NCI-H82 (cell line): ENCODE measurements at regions not wholly inside any gene's neighbourhood (a gene's known extent, or its start where the extent isn't known, plus 50 kb on each side); places are given as distances from the start of the nearest gene placed in this dataset.
A peak's percentile ranks its signal among the peaks of the same experiment; 100 is the strongest.

Experiments
- DNase-seq: peaks from one replicate; lab custom pipeline; 2025; lab: John Stamatoyannopoulos, UW

DNA sequence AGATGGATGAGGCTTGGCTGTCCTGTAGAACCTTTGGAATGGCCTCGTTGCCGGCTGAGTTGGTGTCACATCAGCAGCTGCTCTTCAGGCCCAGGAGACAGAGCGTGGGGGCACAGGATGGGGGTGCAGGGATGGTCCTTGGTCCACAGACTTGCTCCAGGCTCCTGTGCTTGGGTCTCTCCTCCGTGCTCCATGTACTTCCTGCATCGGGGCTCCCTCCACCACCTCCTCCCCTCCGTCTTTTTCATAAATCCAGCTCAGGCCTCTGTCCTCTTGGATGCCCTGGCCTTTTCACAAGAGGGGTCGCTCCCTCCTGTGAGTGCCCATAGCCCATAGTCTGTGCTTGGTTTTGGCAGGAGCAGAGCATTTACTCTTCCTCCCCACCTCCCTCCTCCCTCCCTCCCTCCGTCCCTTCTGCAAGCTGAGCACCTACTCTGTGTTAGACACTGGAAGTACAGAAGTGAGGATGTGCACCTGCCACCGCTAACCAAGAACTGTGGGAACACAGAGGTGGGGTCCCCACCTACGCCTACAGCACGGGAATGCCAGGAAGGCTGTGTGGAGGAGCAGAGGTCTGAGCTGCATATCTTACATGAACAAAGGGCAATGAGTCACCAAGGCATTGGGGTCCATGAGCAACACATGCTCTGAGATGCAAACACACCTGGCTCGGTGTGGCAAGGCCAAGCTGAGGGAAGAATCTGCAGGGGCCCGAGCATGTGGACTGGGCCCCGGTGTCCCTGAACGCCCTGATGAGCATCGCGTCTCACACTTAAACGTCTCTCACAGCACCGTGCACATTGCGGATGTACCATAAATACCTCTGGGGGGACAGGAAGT lies 458.7 kb upstream of the HS6ST1 start:
- DNase-seq = no peak

DNA sequence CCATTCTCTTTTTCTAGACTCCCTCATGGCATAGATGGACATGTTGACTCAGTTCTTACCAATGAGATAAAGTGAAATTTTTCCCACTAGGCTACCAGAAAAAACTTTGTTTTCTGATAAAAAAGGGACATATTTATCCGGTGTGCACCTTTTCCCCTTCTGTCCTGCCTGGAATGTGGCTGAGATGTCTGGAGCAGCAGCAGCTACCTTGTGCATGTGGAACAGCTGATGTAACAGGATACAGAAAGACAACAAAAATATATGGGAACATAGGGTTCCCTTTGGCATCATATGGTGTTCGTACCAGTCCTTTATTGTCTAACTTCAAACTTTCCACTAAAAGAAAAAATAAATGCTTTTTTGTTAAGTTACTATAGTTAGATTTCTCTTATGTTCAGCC lies 460.2 kb upstream of the HS6ST1 start:
- DNase-seq = no peak

GRCh38 chr2:128779301-128780095 lies 460.8 kb upstream of the HS6ST1 start:
- DNase-seq = no peak

GRCh38 chr2:128780434-128781080 lies 461.9 kb upstream of the HS6ST1 start:
- DNase-seq = no peak

- no peak for DNase-seq
Observed at GRCh38 chr2:128781166-128781565, 462.5 kb upstream of the HS6ST1 start.

- DNase-seq = no peak
Observed at GRCh38 chr2:128781585-128782385, 463.1 kb upstream of the HS6ST1 start.

GRCh38 chr2:128782411-128783192 lies 463.9 kb upstream of the HS6ST1 start:
- no peak for DNase-seq

- DNase-seq = no peak
Observed at GRCh38 chr2:128783193-128783671, 464.6 kb upstream of the HS6ST1 start.

GRCh38 chr2:128783896-128784295 lies 465.2 kb upstream of the HS6ST1 start:
- DNase-seq = no peak

DNA sequence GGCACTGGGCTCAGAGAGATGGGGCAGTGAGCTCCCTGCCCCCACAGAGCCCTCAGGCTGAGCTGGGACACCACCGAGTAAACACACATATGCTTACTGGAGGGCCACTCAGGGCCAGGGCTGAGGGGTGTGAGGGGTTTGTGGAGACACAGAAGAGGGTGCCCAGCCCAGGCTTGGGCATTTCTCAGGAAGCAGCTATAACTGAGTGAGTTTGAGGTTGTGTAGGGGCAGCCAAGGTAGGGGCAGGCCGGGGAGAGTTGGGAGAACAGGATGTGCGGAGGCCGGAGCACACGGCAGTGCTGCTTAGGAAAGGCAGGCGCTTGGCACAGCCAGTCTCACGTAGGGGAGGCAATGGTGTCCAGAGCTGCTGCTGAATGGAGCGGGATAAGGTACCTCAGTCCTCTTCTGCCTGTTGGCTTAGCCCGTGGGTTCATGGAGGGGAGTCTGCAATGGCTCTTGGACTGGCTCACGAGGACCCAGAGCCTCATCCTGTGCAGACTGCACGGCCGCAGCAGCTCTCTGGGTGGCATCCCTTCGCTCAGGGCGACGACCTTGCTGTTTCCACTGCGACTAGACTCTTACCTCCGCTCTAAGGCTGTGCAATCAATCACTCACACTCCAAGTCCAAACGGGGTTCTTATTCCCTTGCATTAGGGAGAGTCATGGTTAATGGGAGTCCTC lies 466.1 kb upstream of the HS6ST1 start:
- no peak for DNase-seq

DNA sequence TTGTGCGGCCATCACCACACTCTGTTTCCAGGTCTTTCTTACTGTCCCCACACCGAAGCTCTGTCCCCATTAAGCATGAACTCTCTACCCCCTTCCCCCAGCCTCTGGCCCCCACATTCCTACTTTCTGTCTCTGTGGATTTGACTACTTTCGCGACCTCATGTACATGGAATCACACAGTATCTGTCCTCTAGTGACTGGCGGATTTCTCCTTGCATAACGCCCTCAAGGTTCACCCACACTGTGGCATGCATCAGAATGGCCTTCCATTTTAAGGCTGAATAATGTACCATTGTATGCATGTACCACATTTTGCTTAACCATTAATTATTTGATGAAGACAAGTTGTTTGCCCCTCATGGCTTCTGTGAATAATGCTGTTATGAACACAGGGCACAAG lies 467.6 kb upstream of the HS6ST1 start:
- DNase-seq = no peak

GRCh38 chr2:128786741-128787478 lies 468.2 kb upstream of the HS6ST1 start:
- DNase-seq = peak; percentile 38

GRCh38 chr2:128787616-128788015 lies 468.9 kb upstream of the HS6ST1 start:
- DNase-seq = no peak

DNA sequence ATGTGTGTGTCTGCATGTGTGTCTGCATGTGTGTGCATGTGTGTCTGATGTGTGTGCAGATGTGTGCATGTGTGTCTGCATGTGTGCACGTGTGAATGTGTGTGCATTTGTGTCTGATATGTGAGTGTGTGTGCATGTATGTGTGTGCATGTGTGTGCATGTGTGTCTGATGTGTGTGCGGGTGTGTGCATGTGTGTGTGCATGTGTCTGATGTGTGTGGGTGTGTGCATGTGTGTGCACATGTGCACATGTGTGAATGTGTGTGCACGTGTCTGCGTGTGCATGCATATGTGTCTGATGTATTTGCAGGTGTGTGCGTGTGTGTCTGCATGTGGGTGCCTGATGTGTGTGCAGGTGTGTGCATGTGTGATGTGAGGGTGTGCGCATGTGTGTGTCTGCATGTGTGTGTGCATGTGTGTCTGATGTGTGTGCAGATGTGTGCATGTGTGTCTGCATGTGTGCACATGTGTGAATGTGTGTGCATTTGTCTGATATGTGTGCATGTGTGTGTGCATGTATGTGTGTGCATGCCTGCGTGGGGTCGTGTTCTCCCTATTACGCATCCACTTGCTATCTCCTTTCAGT lies 470.1 kb upstream of the HS6ST1 start:
- DNase-seq = no peak

- DNase-seq = no peak
Observed at GRCh38 chr2:128789221-128789620, 470.6 kb upstream of the HS6ST1 start.

GRCh38 chr2:128789776-128790455 lies 471.2 kb upstream of the HS6ST1 start:
- no peak for DNase-seq

- no peak for DNase-seq
Observed at GRCh38 chr2:128790541-128791001, 471.9 kb upstream of the HS6ST1 start.
